ENCODE measurements at regions not wholly inside any gene's neighbourhood (a gene's known extent, or its start where the extent isn't known, plus 50 kb on each side); places are given as distances from the start of the nearest gene placed in this dataset.

DNA sequence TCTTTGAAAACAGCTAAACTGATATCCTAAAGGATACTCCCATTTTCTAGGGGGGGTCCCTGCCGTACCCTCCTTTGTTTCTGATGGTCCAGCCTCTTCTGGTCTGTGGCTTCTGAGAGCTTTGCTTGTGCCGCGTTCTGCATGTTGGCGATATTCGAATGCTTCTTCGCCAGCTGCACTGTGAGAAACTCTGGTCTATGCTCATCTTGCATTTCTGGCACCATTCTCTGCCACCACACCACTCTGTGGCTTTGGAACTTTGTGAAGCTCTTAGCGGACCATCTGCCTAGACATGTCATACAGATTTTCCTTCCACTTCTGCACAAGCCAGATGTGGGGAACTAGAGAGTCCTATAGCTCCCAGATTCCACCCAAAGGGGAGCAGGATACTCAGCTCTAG lies 197.2 kb downstream of the REEP3 start:
- 80 to 87% methylated on average over 7 of the region's 7 CpGs for WGBS, 2 donors

DNA sequence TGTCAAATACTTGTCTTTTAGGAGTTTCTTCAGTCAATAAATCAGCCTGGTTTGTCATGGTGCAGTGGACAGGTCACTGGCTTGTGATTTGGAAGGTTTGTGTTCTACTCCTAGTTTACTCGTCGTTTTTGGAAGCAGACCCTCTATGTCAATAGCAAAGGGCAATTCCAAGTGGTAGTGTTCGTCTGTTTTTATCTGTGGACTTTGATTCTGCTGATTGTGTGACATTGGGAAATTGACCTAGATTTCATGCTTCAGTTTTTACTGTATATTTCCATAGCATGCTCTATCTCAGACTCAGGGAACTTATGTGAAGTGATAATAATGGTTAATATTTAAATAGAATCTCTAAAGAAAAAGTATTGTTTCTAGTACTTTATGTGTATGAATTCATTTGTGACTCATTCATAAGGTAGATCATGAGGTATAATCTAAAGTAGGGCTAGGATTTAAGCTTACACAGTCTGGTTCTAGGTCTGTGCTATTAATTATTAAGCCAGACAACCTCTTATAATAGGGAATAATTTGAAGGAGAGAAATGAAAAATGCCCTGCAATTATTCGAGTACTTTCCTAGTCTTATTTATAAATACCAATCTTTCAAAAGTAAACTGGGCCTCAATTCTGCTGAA lies 198.1 kb downstream of the REEP3 start:
- no peak for DNase-seq
- peaks cover 0 to 4% (median 0%) of the 10 kb centered on the region in 4 donors for H3K27me3 ChIP-seq
- H3K4me3 ChIP-seq: no peak overlapping the region
- intact Hi-C loops (cut with DNase I): no loop called here
- no peak for TF ChIP-seq POLR2A (IDR thresholded peaks at IDR 0.05)
- TF ChIP-seq, protein P1, sequence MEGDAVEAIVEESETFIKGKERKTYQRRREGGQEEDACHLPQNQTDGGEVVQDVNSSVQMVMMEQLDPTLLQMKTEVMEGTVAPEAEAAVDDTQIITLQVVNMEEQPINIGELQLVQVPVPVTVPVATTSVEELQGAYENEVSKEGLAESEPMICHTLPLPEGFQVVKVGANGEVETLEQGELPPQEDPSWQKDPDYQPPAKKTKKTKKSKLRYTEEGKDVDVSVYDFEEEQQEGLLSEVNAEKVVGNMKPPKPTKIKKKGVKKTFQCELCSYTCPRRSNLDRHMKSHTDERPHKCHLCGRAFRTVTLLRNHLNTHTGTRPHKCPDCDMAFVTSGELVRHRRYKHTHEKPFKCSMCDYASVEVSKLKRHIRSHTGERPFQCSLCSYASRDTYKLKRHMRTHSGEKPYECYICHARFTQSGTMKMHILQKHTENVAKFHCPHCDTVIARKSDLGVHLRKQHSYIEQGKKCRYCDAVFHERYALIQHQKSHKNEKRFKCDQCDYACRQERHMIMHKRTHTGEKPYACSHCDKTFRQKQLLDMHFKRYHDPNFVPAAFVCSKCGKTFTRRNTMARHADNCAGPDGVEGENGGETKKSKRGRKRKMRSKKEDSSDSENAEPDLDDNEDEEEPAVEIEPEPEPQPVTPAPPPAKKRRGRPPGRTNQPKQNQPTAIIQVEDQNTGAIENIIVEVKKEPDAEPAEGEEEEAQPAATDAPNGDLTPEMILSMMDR (IDR thresholded peaks at IDR 0.05): no peak
- no peak overlapping the region for H3K27ac ChIP-seq
- no peaks in the 10 kb centered on the region for H3K36me3 ChIP-seq
- peaks cover 0 to 22% (median 0%) of the 10 kb centered on the region in 3 donors for H3K4me1 ChIP-seq
- no peaks in the 10 kb centered on the region for H3K9me3 ChIP-seq
- 68 to 74% methylated on average over 4 of the region's 4 CpGs for WGBS, 2 donors

More for the DNA sequence above, 197.2 kb downstream of the REEP3 start:
- TF ChIP-seq, protein P1 (IDR thresholded peaks at IDR 0.05): no peak
- no peak for TF ChIP-seq POLR2A (IDR thresholded peaks at IDR 0.05)
- Histone ChIP-seq H3K27ac (no peak overlapping the region), H3K4me3 (no peak overlapping the region), H3K36me3 (no peaks in the 10 kb centered on the region), H3K4me1 (peaks cover 4 to 31% (median 5%) of the 10 kb centered on the region in 3 donors), H3K27me3 (no peaks in the 10 kb centered on the region), H3K9me3 (no peaks in the 10 kb centered on the region)
- intact Hi-C loops (cut with DNase I): no loop called here
- DNase-seq: no peak

DNA sequence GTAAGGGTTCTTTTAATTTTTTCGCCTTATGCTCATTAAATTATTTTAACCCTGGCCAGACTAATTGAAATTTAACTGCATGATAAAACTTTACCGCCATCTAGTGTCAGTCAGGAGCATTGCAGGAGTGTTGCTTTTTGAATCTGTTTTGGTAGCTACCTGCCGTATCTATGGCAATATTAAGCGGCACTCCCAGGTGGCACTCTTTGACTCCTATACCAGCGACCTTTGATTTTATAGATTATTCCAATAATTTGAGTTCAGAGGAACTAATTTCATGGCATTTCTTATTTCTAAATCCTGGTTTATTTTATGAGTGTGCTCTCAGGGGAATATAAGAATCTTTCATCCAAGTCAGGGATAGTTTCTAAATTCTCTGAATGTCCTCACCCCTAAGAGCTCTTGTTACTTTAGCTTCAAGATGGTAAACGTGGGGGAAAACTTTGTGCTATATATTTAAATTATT lies 198.9 kb downstream of the REEP3 start:
- 0 to 2% methylated on average over 6 of the region's 6 CpGs for WGBS, 2 donors
- Histone ChIP-seq H3K27ac (no peak overlapping the region), H3K9me3 (no peaks in the 10 kb centered on the region), H3K36me3 (no peaks in the 10 kb centered on the region), H3K27me3 (peaks cover 0 to 7% (median 0%) of the 10 kb centered on the region in 4 donors), H3K4me1 (peaks cover 0 to 22% (median 0%) of the 10 kb centered on the region in 3 donors), H3K4me3 (no peak overlapping the region)
- TF ChIP-seq, protein P1 (IDR thresholded peaks at IDR 0.05): peak; percentile 85 to 98 (median 96)
- TF ChIP-seq POLR2A (IDR thresholded peaks at IDR 0.05): no peak
- intact Hi-C loops (cut with DNase I): loop anchor here (10.0 kb wide), 1 partner anchor 545 kb away; no protein-coding TSS in a partner anchor
- DNase-seq: no peak

DNA sequence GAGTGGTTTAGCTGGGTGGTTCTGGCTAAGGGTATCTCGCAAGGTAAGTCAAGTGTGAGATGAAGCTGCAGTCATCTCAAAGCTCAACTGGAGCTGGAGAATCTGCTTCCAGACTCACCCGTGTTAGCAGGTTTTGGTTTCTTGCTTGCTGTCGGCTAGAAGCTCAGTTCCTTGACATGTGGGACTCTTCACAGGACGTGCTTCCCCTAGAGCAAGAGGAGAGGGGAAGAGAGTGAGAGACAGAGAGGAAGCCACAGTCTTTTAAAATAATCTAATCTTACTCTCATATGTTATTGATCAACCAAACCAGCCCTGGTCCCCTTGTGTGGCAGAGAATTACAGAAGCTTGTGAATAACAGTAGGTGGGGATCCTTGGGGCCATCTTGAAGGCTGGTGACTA lies 199.5 kb downstream of the REEP3 start:
- peak overlapping the region in 1 of 4 donors; percentile 7 for H3K27ac ChIP-seq
- DNase-seq: no peak
- no peak for TF ChIP-seq POLR2A (IDR thresholded peaks at IDR 0.05)
- TF ChIP-seq, protein P1 (IDR thresholded peaks at IDR 0.05): no peak
- H3K9me3 ChIP-seq: no peaks in the 10 kb centered on the region
- intact Hi-C loops (cut with DNase I): loop anchor here (10.0 kb wide), 1 partner anchor 546 kb away; no protein-coding TSS in a partner anchor
- no peaks in the 10 kb centered on the region for H3K36me3 ChIP-seq
- no peak overlapping the region for H3K4me3 ChIP-seq
- peaks cover 0 to 7% (median 0%) of the 10 kb centered on the region in 4 donors for H3K27me3 ChIP-seq
- 52 to 56% methylated on average over 4 of the region's 4 CpGs for WGBS, 2 donors
- H3K4me1 ChIP-seq: peaks cover 0 to 22% (median 0%) of the 10 kb centered on the region in 3 donors

DNA sequence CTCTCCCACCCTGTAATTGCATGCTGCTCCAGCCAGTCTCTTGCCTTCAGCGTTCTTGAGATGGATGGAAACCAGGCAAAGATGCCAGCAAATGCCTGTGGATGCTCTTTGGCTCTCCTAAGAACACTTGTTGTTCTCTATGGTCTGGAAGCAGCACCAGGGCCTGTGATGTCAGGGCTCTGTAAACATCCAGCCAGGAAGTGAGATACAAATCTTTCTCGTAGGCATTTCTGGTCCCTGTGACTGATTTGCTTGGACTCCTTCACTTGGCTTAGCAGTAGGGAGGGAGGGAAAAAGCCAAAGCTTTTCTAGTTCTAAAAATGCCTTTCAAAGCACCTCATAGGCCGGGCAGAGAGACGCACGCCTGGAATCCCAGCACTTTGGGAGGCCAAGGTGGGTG lies 201.3 kb downstream of the REEP3 start:
- intact Hi-C loops (cut with DNase I): loop anchor here (10.0 kb wide), 1 partner anchor 548 kb away; no protein-coding TSS in a partner anchor
- peak overlapping the region in 3 of 4 donors; percentile 26 to 64 (median 38) for H3K27ac ChIP-seq
- TF ChIP-seq, protein P1 (IDR thresholded peaks at IDR 0.05): no peak
- TF ChIP-seq POLR2A (IDR thresholded peaks at IDR 0.05): no peak
- DNase-seq: no peak
- 54 to 62% methylated on average over 5 of the region's 5 CpGs for WGBS, 2 donors
- H3K9me3 ChIP-seq: no peaks in the 10 kb centered on the region
- no peaks in the 10 kb centered on the region for H3K36me3 ChIP-seq
- peaks cover 0 to 22% (median 0%) of the 10 kb centered on the region in 3 donors for H3K4me1 ChIP-seq
- no peak overlapping the region for H3K4me3 ChIP-seq
- peaks cover 0 to 7% (median 0%) of the 10 kb centered on the region in 4 donors for H3K27me3 ChIP-seq

Measured in esophagus squamous epithelium (tissue), 5 donors.